Lower leg skin (tissue), 4 donors: ENCODE measurements at regions not wholly inside any gene's neighbourhood (a gene's known extent, or its start where the extent isn't known, plus 50 kb on each side); places are given as distances from the start of the nearest gene placed in this dataset.

Source experiments
- DNase-seq, 2 donors: peaks; one replicate each; pipeline ENCODE4 v3.0.0-alpha.2; 2019; ENCODE audit warnings: low spot score in 2 of 2
- H3K4me3 ChIP-seq: fragments of 200-600 bp; sonication (generic); 2 replicates; pipeline ENCODE4 v1.5.1; 2017; ENCODE audit warnings: mild to moderate bottlenecking, low read depth; ENCODE audit not compliant: poor library complexity, severe bottlenecking
- POLR2A ChIP-seq, 2 donors: fragments of 450-650 bp; IDR thresholded peaks; one replicate each; pipeline ENCODE4 v1.6.1; 2016 to 2017; ENCODE audit warnings: antibody characterized with exemption in 2 of 2, mild to moderate bottlenecking in 1 of 2, moderate library complexity in 1 of 2
- WGBS, 2 donors: methylation state at CpG; one replicate each; pipeline ENCODE4 v1.1.5; 2018; 5-methylcytosine and 5-hydroxymethylcytosine counted together
- intact Hi-C: fragments of 100-400 bp; cut with DNase I; formaldehyde crosslinking; loops from one replicate; pipeline ENCODE4 v1.15.0; 2023; ENCODE audit warnings: low total_unique reads
- TF ChIP-seq, protein P1 (sequence below), 3 donors: fragments of 450-650 bp; IDR thresholded peaks; one replicate each; pipeline ENCODE4 v1.5.1; 2016; ENCODE audit warnings: antibody characterized with exemption in 3 of 3, mild to moderate bottlenecking in 3 of 3, moderate library complexity in 2 of 3

DNA sequence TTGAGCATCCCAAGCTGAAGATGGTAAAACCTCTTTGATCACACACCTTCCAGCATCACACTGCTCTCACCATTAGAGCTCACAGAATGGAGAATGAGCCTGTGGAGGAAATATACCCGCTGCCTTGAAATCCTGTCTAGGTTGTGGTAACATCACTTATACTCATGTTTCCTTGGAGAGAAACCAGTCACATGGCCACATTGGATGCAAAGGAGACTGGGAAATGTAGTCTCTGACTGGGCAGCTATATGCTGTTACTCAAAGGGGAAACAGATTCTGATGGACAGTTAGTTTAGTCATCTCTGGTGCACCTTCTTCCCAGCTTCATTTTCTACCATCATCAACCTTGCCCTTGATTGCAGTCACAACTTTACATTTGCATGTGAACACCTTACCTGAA lies 286.3 kb downstream of the ANKRD50 start:
- intact Hi-C loops = no loop called here
- no peak overlapping the region for H3K4me3 ChIP-seq
- 0 to 5% methylated on average over 1 of the region's 1 CpG for WGBS, 2 donors
- no peak for DNase-seq
- TF ChIP-seq POLR2A (IDR thresholded peaks at IDR 0.05) = no peak
- TF ChIP-seq, protein P1, sequence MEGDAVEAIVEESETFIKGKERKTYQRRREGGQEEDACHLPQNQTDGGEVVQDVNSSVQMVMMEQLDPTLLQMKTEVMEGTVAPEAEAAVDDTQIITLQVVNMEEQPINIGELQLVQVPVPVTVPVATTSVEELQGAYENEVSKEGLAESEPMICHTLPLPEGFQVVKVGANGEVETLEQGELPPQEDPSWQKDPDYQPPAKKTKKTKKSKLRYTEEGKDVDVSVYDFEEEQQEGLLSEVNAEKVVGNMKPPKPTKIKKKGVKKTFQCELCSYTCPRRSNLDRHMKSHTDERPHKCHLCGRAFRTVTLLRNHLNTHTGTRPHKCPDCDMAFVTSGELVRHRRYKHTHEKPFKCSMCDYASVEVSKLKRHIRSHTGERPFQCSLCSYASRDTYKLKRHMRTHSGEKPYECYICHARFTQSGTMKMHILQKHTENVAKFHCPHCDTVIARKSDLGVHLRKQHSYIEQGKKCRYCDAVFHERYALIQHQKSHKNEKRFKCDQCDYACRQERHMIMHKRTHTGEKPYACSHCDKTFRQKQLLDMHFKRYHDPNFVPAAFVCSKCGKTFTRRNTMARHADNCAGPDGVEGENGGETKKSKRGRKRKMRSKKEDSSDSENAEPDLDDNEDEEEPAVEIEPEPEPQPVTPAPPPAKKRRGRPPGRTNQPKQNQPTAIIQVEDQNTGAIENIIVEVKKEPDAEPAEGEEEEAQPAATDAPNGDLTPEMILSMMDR (IDR thresholded peaks at IDR 0.05) = no peak

DNA sequence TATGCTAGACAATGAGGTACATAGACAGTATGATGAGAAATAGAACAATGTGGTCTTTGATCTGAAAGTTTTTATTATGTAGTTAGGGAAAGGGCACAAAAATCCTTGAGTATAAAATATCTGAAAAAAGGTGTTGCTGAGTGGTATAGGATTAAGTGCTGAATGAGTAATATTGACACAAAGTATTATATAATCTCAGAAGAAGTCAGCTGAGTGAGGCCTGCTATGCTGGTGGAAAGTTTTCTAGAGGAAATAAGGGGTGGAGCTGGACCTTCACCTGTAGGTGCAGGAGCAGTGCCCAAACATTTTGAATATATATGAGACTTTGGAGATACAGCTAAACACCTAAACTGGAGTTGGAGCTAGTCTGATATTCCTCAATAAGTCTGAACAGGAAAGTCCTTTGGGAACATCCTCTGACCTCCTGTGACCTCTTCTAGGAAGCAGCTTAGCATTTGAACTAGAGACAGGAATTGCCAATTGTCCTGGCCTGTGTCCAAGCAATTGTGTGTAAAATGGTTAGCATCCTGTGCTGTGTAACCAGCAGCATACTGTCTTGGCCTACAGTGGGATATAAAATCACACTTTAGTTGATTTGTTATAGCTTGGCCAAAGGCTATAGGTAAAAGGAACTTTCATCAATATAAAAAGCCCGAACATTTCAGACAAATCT lies 285.3 kb downstream of the ANKRD50 start:
- intact Hi-C loops = no loop called here
- TF ChIP-seq POLR2A (IDR thresholded peaks at IDR 0.05) = no peak
- TF ChIP-seq, protein P1 (IDR thresholded peaks at IDR 0.05) = no peak
- H3K4me3 ChIP-seq = no peak overlapping the region
- DNase-seq = peak in 1 of 2 donors; percentile 21
- 75 to 84% methylated on average over 1 of the region's 1 CpG for WGBS, 2 donors

DNA sequence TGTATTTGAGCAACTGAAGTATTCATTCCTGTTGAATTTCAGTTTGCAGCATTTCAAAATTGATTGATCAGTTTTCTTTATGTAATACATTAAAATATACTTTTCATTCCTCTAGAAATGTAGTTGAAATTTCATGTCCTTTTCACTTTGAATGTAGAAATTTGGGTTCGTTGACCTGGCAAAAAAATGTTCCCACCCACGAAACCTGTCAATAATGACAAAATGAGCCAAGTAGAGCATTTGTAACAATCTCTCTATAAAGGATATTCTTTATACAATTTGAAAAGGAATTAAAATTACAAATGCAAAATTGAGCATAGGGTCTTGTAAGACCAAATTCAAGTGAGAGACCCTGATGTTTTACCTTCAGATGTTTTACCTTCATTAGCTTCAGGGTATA lies 283.9 kb downstream of the ANKRD50 start:
- H3K4me3 ChIP-seq = no peak overlapping the region
- TF ChIP-seq, protein P1 (IDR thresholded peaks at IDR 0.05) = no peak
- TF ChIP-seq POLR2A (IDR thresholded peaks at IDR 0.05) = no peak
- intact Hi-C loops = no loop called here
- 89% methylated on average over 2 of the region's 2 CpGs for WGBS, 2 donors
- DNase-seq = no peak

DNA sequence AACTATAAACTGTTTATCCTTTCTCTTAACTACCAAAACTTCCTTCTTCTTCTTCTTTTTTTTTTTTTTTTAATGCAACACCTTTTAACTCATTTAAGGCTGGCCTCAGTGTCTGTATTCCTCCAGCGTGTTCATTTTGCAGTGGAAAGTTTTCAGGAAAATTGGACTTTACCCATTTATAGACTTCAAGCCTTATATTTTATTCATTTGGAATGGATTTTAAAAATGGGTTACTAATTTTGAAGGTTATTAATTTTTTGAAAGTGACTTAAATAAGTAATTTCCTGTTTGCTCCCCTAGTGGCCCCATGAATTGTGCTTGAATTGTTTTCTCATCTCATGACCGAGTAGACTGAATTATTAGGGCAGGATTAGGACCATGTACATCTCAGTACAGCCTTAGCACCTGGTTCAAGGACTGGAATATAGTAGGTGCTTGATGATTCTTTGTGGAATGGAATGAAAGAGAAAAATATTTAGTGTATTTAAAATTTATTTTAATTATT lies 282.7 kb downstream of the ANKRD50 start:
- intact Hi-C loops = no loop called here
- no peak overlapping the region for H3K4me3 ChIP-seq
- TF ChIP-seq, protein P1 (IDR thresholded peaks at IDR 0.05) = no peak
- no peak for TF ChIP-seq POLR2A (IDR thresholded peaks at IDR 0.05)
- DNase-seq = no peak
- 66 to 70% methylated on average over 2 of the region's 2 CpGs for WGBS, 2 donors

DNA sequence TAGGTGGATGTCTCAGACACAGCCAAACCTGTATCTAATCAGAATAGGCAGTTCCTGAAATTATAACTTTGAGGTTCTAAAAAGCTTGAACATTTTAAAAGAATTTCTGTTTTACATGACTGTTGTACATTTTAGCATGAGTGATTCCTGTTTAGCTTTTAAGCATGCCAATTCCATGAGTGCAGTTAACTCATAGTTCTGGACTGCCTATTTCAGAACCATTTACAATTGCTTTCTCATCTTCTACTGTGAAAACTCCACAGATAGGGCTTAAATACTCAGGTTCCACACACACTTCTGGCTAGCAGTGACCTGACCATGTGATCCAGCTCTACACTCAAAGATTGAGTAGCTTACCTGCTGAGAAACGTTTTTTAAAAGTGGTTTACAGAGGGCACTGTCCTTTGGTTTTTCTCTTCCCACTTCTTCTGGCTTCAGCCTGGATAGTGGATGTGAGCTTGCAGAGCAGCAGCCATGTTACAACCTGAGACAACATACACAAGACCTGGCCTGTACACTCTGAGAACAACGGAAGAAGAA lies 280.8 kb downstream of the ANKRD50 start:
- intact Hi-C loops = no loop called here
- DNase-seq = no peak
- H3K4me3 ChIP-seq = no peak overlapping the region
- 44 to 58% methylated on average over 2 of the region's 2 CpGs for WGBS, 2 donors
- TF ChIP-seq, protein P1 (IDR thresholded peaks at IDR 0.05) = no peak
- no peak for TF ChIP-seq POLR2A (IDR thresholded peaks at IDR 0.05)
